A549 (cell line): ENCODE measurements at regions not wholly inside any gene's neighbourhood (a gene's known extent, or its start where the extent isn't known, plus 50 kb on each side); places are given as distances from the start of the nearest gene placed in this dataset.

ENCODE experiments used
- ATAC-seq, 2 experiments: fragments of 200-7000 bp in 1 of 2; fragments of >200 bp in 1 of 2; cut with Nextera tagmentation in 1 of 2; cut with Tn5 transposase in 1 of 2; 3 replicates each; pipeline versions ENCODE4 v1.8.0 to v1.9.1; 2018 to 2020; ENCODE audit warnings: mild to moderate bottlenecking in 1 of 2, moderate library complexity in 1 of 2
- CTCF ChIA-PET: fragments of 300-600 bp; sonication (Branson Sonifier 250); formaldehyde crosslinking; extraction: SDS; loops from one replicate; lab custom pipeline; 2021; ENCODE audit warnings: antibody characterized with exemption, inconsistent platforms; lab: Yijun Ruan, JAX
- POLR2A ChIA-PET: fragments of 350-600 bp; formaldehyde crosslinking; extraction: SDS; loops from one replicate; lab custom pipeline; 2021; ENCODE audit warnings: antibody characterized with exemption, inconsistent platforms; lab: Yijun Ruan, JAX
- DNase-seq, 2 experiments: peaks; one replicate each; pipeline versions ENCODE4 v3.0.0 to v3.0.0-alpha.2; 2011 to 2016; ENCODE audit warnings: low read depth in 1 of 2, low spot score in 1 of 2
- FAIRE-seq: peaks from 2 replicates; lab custom pipeline; 2011; peaks lifted over from hg19 to GRCh38; lab: Jason Lieb, UNC
- H3K27ac ChIP-seq, 2 experiments: fragments of >200 bp; sonication (Bioruptor Twin); formaldehyde crosslinking; 3 replicates each; pipeline ENCODE4 v1.5.1; 2016 to 2017
- H3K4me1 ChIP-seq: fragments of >200 bp; sonication (Bioruptor Twin); formaldehyde crosslinking; 3 replicates; pipeline ENCODE4 v1.6.1; 2016
- H3K4me2 ChIP-seq: fragments of >200 bp; sonication (Bioruptor Twin); formaldehyde crosslinking; 3 replicates; pipeline ENCODE4 v1.6.1; 2016
- H3K4me3 ChIP-seq: fragments of >200 bp; sonication (Bioruptor Twin); formaldehyde crosslinking; 3 replicates; pipeline ENCODE4 v1.5.1; 2016
- H3K9me3 ChIP-seq: fragments of >200 bp; sonication (Bioruptor Twin); formaldehyde crosslinking; 3 replicates; pipeline ENCODE4 v1.6.1; 2016
- BHLHE40 ChIP-seq: IDR thresholded peaks from 2 replicates; pipeline ENCODE4 v1.6.1; 2012; ENCODE audit warnings: low read depth, low read length, inconsistent platforms
- EHF ChIP-seq: fragments of 250-450 bp; sonication (Bioruptor Pico); IDR thresholded peaks from 2 replicates; pipeline ENCODE4 v1.5.0; 2020; ENCODE audit warnings: mild to moderate bottlenecking
- EP300 ChIP-seq, 2 experiments: fragments of >200 bp; sonication (Bioruptor Twin); formaldehyde crosslinking; IDR thresholded peaks; 2 replicates in 1 of 2; 3 replicates in 1 of 2; pipeline ENCODE4 v1.6.1; 2016 to 2017
- FOSL2 ChIP-seq, 2 experiments: fragments of 450-650 bp in 1 of 2; fragments of >200 bp in 1 of 2; sonication (Bioruptor Twin) in 1 of 2; formaldehyde crosslinking; IDR thresholded peaks; 2 replicates each; pipeline versions ENCODE4 v1.5.0 to v1.6.1; 2016 to 2020; ENCODE audit warnings: mild to moderate bottlenecking in 1 of 2, moderate library complexity in 1 of 2
- HES2 ChIP-seq: fragments of >200 bp; sonication (Bioruptor Twin); formaldehyde crosslinking; IDR thresholded peaks from 2 replicates; pipeline ENCODE4 v1.6.1; 2016
- HMGXB4 ChIP-seq: fragments of 250-450 bp; sonication (Bioruptor Pico); IDR thresholded peaks from 2 replicates; pipeline ENCODE4 v1.5.0; 2021; ENCODE audit warnings: mild to moderate bottlenecking, moderate library complexity, borderline replicate concordance
- KDM5A ChIP-seq: fragments of 200-600 bp; sonication (generic); IDR thresholded peaks from 2 replicates; pipeline ENCODE4 v1.6.1; 2016; ENCODE audit warnings: antibody characterized with exemption, mild to moderate bottlenecking
- MAX ChIP-seq: IDR thresholded peaks from 2 replicates; pipeline ENCODE4 v1.6.1; 2012
- PBX3 ChIP-seq: IDR thresholded peaks from 2 replicates; pipeline ENCODE4 v1.6.1; 2012
- RARB ChIP-seq: fragments of 250-450 bp; sonication (Bioruptor Pico); IDR thresholded peaks from 2 replicates; pipeline ENCODE4 v1.8.0; 2021; ENCODE audit warnings: mild to moderate bottlenecking, moderate library complexity
- RCOR1 ChIP-seq: fragments of 150-350 bp; IDR thresholded peaks from 2 replicates; pipeline ENCODE4 v1.6.1; 2014; ENCODE audit warnings: antibody characterized with exemption, low read length, low read depth
- REST ChIP-seq: fragments of 200-600 bp; sonication (generic); IDR thresholded peaks from 2 replicates; pipeline ENCODE4 v1.6.1; 2016; ENCODE audit warnings: antibody characterized with exemption, mild to moderate bottlenecking, moderate library complexity
- RNF2 ChIP-seq: fragments of 200-600 bp; sonication (generic); IDR thresholded peaks from 2 replicates; pipeline ENCODE4 v1.6.1; 2016; ENCODE audit warnings: low read depth, mild to moderate bottlenecking, antibody characterized with exemption, moderate library complexity, borderline replicate concordance
- SMC3 ChIP-seq: fragments of >200 bp; sonication (Bioruptor Twin); formaldehyde crosslinking; IDR thresholded peaks from 3 replicates; pipeline ENCODE4 v1.6.1; 2018; ENCODE audit warnings: inconsistent platforms
- TFCP2L1 ChIP-seq: fragments of 250-450 bp; sonication (Bioruptor Pico); IDR thresholded peaks from 2 replicates; pipeline ENCODE4 v1.5.0; 2021; ENCODE audit warnings: mild to moderate bottlenecking
- TP53 ChIP-seq: fragments of 250-450 bp; sonication (Bioruptor Pico); IDR thresholded peaks from 2 replicates; pipeline ENCODE4 v1.5.0; 2021; ENCODE audit warnings: mild to moderate bottlenecking, moderate library complexity
- ZSCAN20 ChIP-seq: fragments of 250-450 bp; sonication (Bioruptor Pico); IDR thresholded peaks from 2 replicates; pipeline ENCODE4 v1.8.0; 2022; ENCODE audit warnings: mild to moderate bottlenecking, moderate library complexity
- WGBS: methylation state at CpG from one replicate; pipeline ENCODE4 v1.1.6; 2017; ENCODE audit errors: missing lambda C conversion rate; 5-methylcytosine and 5-hydroxymethylcytosine counted together
- TF ChIP-seq, protein P1 (sequence below): fragments of 450-650 bp; IDR thresholded peaks from 2 replicates; pipeline ENCODE4 v1.6.1; 2014; ENCODE audit warnings: antibody characterized with exemption
- TF ChIP-seq, protein P2 (sequence below): fragments of >200 bp; sonication (Bioruptor Twin); formaldehyde crosslinking; IDR thresholded peaks from 3 replicates; pipeline ENCODE4 v1.6.1; 2016
- TF ChIP-seq, protein P3 (sequence below): fragments of >200 bp; sonication (Bioruptor Twin); formaldehyde crosslinking; IDR thresholded peaks from 3 replicates; pipeline ENCODE4 v1.5.1; 2016

DNA sequence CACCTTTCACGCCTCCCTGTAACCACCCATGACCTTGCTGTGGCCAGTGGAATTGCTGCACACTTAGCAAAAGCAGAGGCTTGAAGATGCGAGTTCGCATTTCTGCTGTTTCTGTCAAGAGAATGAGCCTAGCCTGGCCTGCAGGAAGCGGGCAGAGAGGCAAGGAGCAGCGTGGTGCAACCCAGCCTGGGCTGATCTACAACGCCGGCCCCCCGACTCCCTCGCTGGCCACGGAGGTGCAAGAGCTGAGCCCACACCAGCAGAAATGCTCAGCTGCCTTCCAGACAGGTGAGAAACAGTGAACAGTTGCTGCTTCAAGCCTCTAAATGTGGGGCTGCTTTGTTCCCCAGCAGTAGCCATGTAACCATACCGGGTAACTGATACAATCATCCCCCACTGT, 116.4 kb downstream of the NCOR2 start:
- Histone ChIP-seq H3K27ac (peak overlapping the region in 1 of 2 experiments; percentile 5; a peak in 1 of 6 replicates), H3K4me3 (no peak overlapping the region), H3K4me1 (peaks cover 36% of the 10 kb centered on the region), H3K9me3 (no peaks in the 10 kb centered on the region), H3K4me2 (no peak overlapping the region)
- no peak for DNase-seq
- ChIA-PET POLR2A (no interaction called here), CTCF (interaction anchor here (1.1 to 1.5 kb wide), 4 partner anchors 72 to 321 kb away, joined by 3 to 4 read pairs (median 3); partner anchors contain the start of gene NCOR2)
- WGBS = 85% methylated on average over 11 of the region's 11 CpGs
- no peak for TF ChIP-seq RCOR1
- TF ChIP-seq EHF (CRISPR knock-in tag) = no peak
- TF ChIP-seq KDM5A = no peak
- TF ChIP-seq, protein P1, sequence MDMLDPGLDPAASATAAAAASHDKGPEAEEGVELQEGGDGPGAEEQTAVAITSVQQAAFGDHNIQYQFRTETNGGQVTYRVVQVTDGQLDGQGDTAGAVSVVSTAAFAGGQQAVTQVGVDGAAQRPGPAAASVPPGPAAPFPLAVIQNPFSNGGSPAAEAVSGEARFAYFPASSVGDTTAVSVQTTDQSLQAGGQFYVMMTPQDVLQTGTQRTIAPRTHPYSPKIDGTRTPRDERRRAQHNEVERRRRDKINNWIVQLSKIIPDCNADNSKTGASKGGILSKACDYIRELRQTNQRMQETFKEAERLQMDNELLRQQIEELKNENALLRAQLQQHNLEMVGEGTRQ = no peak
- TF ChIP-seq BHLHE40 = no peak
- TF ChIP-seq PBX3 = no peak
- TF ChIP-seq EP300 (IDR thresholded peaks at IDR 0.05) = no peak
- no peak for TF ChIP-seq REST
- no peak for TF ChIP-seq SMC3
- no peak for TF ChIP-seq ZSCAN20
- TF ChIP-seq, protein P2, sequence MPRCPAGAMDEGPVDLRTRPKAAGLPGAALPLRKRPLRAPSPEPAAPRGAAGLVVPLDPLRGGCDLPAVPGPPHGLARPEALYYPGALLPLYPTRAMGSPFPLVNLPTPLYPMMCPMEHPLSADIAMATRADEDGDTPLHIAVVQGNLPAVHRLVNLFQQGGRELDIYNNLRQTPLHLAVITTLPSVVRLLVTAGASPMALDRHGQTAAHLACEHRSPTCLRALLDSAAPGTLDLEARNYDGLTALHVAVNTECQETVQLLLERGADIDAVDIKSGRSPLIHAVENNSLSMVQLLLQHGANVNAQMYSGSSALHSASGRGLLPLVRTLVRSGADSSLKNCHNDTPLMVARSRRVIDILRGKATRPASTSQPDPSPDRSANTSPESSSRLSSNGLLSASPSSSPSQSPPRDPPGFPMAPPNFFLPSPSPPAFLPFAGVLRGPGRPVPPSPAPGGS = no peak
- no peak for TF ChIP-seq FOSL2 (IDR thresholded peaks at IDR 0.05)
- no peak for TF ChIP-seq FOSL2 (CRISPR knock-in tag; IDR thresholded peaks at IDR 0.05)
- no peak for TF ChIP-seq MAX
- no peak for TF ChIP-seq TP53 (CRISPR knock-in tag)
- no peak for TF ChIP-seq RARB (CRISPR knock-in tag)
- no peak for TF ChIP-seq RNF2
- TF ChIP-seq HES2 = no peak
- TF ChIP-seq, protein P3, sequence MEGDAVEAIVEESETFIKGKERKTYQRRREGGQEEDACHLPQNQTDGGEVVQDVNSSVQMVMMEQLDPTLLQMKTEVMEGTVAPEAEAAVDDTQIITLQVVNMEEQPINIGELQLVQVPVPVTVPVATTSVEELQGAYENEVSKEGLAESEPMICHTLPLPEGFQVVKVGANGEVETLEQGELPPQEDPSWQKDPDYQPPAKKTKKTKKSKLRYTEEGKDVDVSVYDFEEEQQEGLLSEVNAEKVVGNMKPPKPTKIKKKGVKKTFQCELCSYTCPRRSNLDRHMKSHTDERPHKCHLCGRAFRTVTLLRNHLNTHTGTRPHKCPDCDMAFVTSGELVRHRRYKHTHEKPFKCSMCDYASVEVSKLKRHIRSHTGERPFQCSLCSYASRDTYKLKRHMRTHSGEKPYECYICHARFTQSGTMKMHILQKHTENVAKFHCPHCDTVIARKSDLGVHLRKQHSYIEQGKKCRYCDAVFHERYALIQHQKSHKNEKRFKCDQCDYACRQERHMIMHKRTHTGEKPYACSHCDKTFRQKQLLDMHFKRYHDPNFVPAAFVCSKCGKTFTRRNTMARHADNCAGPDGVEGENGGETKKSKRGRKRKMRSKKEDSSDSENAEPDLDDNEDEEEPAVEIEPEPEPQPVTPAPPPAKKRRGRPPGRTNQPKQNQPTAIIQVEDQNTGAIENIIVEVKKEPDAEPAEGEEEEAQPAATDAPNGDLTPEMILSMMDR = no peak
- TF ChIP-seq HMGXB4 (CRISPR knock-in tag) = no peak
- TF ChIP-seq TFCP2L1 (CRISPR knock-in tag) = no peak
- no peak for ATAC-seq
- FAIRE-seq = no peak
